ENCODE measurements at regions not wholly inside any gene's neighbourhood (a gene's known extent, or its start where the extent isn't known, plus 50 kb on each side); places are given as distances from the start of the nearest gene placed in this dataset.

- H3K27ac ChIP-seq (replicated peaks): no peak overlapping the region
- H3K4me3 ChIP-seq: no peak overlapping the region
- TF ChIP-seq, protein P1, sequence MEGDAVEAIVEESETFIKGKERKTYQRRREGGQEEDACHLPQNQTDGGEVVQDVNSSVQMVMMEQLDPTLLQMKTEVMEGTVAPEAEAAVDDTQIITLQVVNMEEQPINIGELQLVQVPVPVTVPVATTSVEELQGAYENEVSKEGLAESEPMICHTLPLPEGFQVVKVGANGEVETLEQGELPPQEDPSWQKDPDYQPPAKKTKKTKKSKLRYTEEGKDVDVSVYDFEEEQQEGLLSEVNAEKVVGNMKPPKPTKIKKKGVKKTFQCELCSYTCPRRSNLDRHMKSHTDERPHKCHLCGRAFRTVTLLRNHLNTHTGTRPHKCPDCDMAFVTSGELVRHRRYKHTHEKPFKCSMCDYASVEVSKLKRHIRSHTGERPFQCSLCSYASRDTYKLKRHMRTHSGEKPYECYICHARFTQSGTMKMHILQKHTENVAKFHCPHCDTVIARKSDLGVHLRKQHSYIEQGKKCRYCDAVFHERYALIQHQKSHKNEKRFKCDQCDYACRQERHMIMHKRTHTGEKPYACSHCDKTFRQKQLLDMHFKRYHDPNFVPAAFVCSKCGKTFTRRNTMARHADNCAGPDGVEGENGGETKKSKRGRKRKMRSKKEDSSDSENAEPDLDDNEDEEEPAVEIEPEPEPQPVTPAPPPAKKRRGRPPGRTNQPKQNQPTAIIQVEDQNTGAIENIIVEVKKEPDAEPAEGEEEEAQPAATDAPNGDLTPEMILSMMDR (IDR thresholded peaks at IDR 0.05; ENCODE audit: borderline replicate concordance): no peak
- H3K27me3 ChIP-seq (ENCODE audit: low read depth): peaks cover 1% of the 10 kb centered on the region
- no peak for DNase-seq
- no peaks in the 10 kb centered on the region for H3K36me3 ChIP-seq
- no peaks in the 10 kb centered on the region for H3K9me3 ChIP-seq (replicated peaks)
- no peaks in the 10 kb centered on the region for H3K4me1 ChIP-seq
- intact Hi-C loops (cut with micrococcal nuclease): no loop called here
Observed at GRCh38 chr20:6882561-6883291, 115.2 kb downstream of the BMP2 start.

GRCh38 chr20:6884114-6884513, 116.6 kb downstream of the BMP2 start:
- intact Hi-C loops (cut with micrococcal nuclease): no loop called here
- H3K9me3 ChIP-seq (replicated peaks): no peaks in the 10 kb centered on the region
- TF ChIP-seq, protein P1 (IDR thresholded peaks at IDR 0.05; ENCODE audit: borderline replicate concordance): no peak
- H3K27me3 ChIP-seq (ENCODE audit: low read depth): no peaks in the 10 kb centered on the region
- H3K27ac ChIP-seq (replicated peaks): no peak overlapping the region
- H3K4me3 ChIP-seq: no peak overlapping the region
- H3K4me1 ChIP-seq: no peaks in the 10 kb centered on the region
- no peaks in the 10 kb centered on the region for H3K36me3 ChIP-seq
- no peak for DNase-seq

GRCh38 chr20:6886065-6886729, 118.7 kb downstream of the BMP2 start:
- H3K4me3 ChIP-seq: no peak overlapping the region
- H3K4me1 ChIP-seq: no peaks in the 10 kb centered on the region
- no peak for DNase-seq
- H3K27me3 ChIP-seq (ENCODE audit: low read depth): no peaks in the 10 kb centered on the region
- no peaks in the 10 kb centered on the region for H3K9me3 ChIP-seq (replicated peaks)
- intact Hi-C loops (cut with micrococcal nuclease): no loop called here
- H3K36me3 ChIP-seq: no peaks in the 10 kb centered on the region
- H3K27ac ChIP-seq (replicated peaks): no peak overlapping the region
- TF ChIP-seq, protein P1 (IDR thresholded peaks at IDR 0.05; ENCODE audit: borderline replicate concordance): no peak

DNA sequence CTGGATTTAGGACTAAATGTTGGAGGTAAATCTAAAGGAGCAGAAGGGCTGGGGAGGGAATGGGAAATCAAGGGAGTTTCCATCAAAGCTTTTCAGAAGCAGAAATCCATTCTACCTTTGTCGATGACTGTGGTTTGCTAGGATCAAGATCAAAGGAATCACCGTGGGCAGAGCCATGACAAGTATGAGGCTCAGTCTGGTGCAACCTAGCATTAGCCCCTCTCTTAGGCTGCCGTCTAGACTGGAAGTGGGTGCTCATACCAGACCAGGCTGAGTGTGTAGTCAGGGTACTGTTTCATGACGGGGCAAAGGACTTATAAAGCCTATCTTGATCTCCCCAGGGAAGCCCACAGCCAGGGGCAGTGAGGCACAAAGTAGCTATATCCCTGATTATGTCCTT, 120.5 kb downstream of the BMP2 start:
- intact Hi-C loops (cut with micrococcal nuclease): no loop called here
- Histone ChIP-seq H3K9me3 (replicated peaks) (no peaks in the 10 kb centered on the region), H3K27me3 (ENCODE audit: low read depth) (no peaks in the 10 kb centered on the region)

GRCh38 chr20:6888736-6889395, 121.4 kb downstream of the BMP2 start:
- TF ChIP-seq, protein P1 (IDR thresholded peaks at IDR 0.05; ENCODE audit: borderline replicate concordance): no peak
- Histone ChIP-seq H3K36me3 (no peaks in the 10 kb centered on the region), H3K9me3 (replicated peaks) (no peaks in the 10 kb centered on the region), H3K4me1 (no peaks in the 10 kb centered on the region), H3K4me3 (no peak overlapping the region), H3K27ac (replicated peaks) (no peak overlapping the region), H3K27me3 (ENCODE audit: low read depth) (no peaks in the 10 kb centered on the region)
- intact Hi-C loops (cut with micrococcal nuclease): no loop called here
- DNase-seq: no peak

More for the DNA sequence above, 120.5 kb downstream of the BMP2 start:
- TF ChIP-seq, protein P1 (IDR thresholded peaks at IDR 0.05; ENCODE audit: borderline replicate concordance): no peak
- Histone ChIP-seq H3K4me3 (no peak overlapping the region), H3K4me1 (no peaks in the 10 kb centered on the region), H3K27ac (replicated peaks) (no peak overlapping the region), H3K36me3 (no peaks in the 10 kb centered on the region)
- DNase-seq: no peak
